ENCODE measurements at regions not wholly inside any gene's neighbourhood (a gene's known extent, or its start where the extent isn't known, plus 50 kb on each side); places are given as distances from the start of the nearest gene placed in this dataset.

- DNase-seq (ENCODE audit: low read depth in 4 of 4, low spot score in 3 of 4), result no peak
Measured at GRCh38 chr15:81625896-81626295, 251.9 kb upstream of the TMC3 start.

GRCh38 chr15:81619002-81619401 lies 245.0 kb upstream of the TMC3 start:
- no peak for DNase-seq (ENCODE audit: low read depth in 4 of 4, low spot score in 3 of 4)

- no peak for DNase-seq (ENCODE audit: low read depth in 4 of 4, low spot score in 3 of 4)
Measured at GRCh38 chr15:81612631-81613030, 238.6 kb upstream of the TMC3 start.

GRCh38 chr15:81611679-81612078 lies 237.7 kb upstream of the TMC3 start:
- DNase-seq (ENCODE audit: low read depth in 4 of 4, low spot score in 3 of 4), result no peak

- no peak for DNase-seq (ENCODE audit: low read depth in 4 of 4, low spot score in 3 of 4)
Measured at GRCh38 chr15:81608309-81608829, 234.4 kb upstream of the TMC3 start.

- DNase-seq (ENCODE audit: low read depth in 4 of 4, low spot score in 3 of 4), result no peak
Measured at GRCh38 chr15:81604713-81605112, 230.7 kb upstream of the TMC3 start.

- no peak for DNase-seq (ENCODE audit: low read depth in 4 of 4, low spot score in 3 of 4)
Measured at GRCh38 chr15:81596159-81596865, 222.3 kb upstream of the TMC3 start.

- DNase-seq (ENCODE audit: low read depth in 4 of 4, low spot score in 3 of 4), result no peak
Measured at GRCh38 chr15:81595752-81596151, 221.7 kb upstream of the TMC3 start.

GRCh38 chr15:81589671-81590070 lies 215.7 kb upstream of the TMC3 start:
- no peak for DNase-seq (ENCODE audit: low read depth in 4 of 4, low spot score in 3 of 4)

GRCh38 chr15:81575436-81576123 lies 201.6 kb upstream of the TMC3 start:
- peak in 1 of 4 donors; percentile 10 for DNase-seq (ENCODE audit: low read depth in 4 of 4, low spot score in 3 of 4)

GRCh38 chr15:81573098-81573746 lies 199.2 kb upstream of the TMC3 start:
- DNase-seq (ENCODE audit: low read depth in 4 of 4, low spot score in 3 of 4), result no peak

GRCh38 chr15:81572190-81572589 lies 198.2 kb upstream of the TMC3 start:
- no peak for DNase-seq (ENCODE audit: low read depth in 4 of 4, low spot score in 3 of 4)

- no peak for DNase-seq (ENCODE audit: low read depth in 4 of 4, low spot score in 3 of 4)
Measured at GRCh38 chr15:81569286-81570080, 195.5 kb upstream of the TMC3 start.

GRCh38 chr15:81567924-81568323 lies 193.9 kb upstream of the TMC3 start:
- no peak for DNase-seq (ENCODE audit: low read depth in 4 of 4, low spot score in 3 of 4)

- DNase-seq (ENCODE audit: low read depth in 4 of 4, low spot score in 3 of 4), result peak in 1 of 4 donors; percentile 5
Measured at GRCh38 chr15:81562986-81563385, 189.0 kb upstream of the TMC3 start.

GRCh38 chr15:81560405-81560804 lies 186.4 kb upstream of the TMC3 start:
- no peak for DNase-seq (ENCODE audit: low read depth in 4 of 4, low spot score in 3 of 4)

- no peak for DNase-seq (ENCODE audit: low read depth in 4 of 4, low spot score in 3 of 4)
Measured at GRCh38 chr15:81558056-81558455, 184.0 kb upstream of the TMC3 start.

- no peak for DNase-seq (ENCODE audit: low read depth in 4 of 4, low spot score in 3 of 4)
Measured at GRCh38 chr15:81555346-81555745, 181.3 kb upstream of the TMC3 start.

GRCh38 chr15:81548365-81549130 lies 174.5 kb upstream of the TMC3 start:
- DNase-seq (ENCODE audit: low read depth in 4 of 4, low spot score in 3 of 4), result no peak

- no peak for DNase-seq (ENCODE audit: low read depth in 4 of 4, low spot score in 3 of 4)
Measured at GRCh38 chr15:81547521-81548132, 173.6 kb upstream of the TMC3 start.
